Right lobe of liver (tissue), 6 donors: ENCODE measurements at regions not wholly inside any gene's neighbourhood (a gene's known extent, or its start where the extent isn't known, plus 50 kb on each side); places are given as distances from the start of the nearest gene placed in this dataset.

ENCODE experiments used
- ATAC-seq, 4 donors: fragments of 200-7000 bp; cut with Tn5 transposase; one replicate each; pipeline ENCODE4 v1.9.1; 2020; ENCODE audit warnings: mild to moderate bottlenecking in 4 of 4, moderate library complexity in 4 of 4
- DNase-seq, 3 donors: peaks; one replicate each; pipeline ENCODE4 v3.0.0-alpha.2; 2020
- H3K27ac ChIP-seq, 3 donors: fragments of 200-600 bp; one replicate each; pipeline ENCODE4 v1.8.0; 2022
- H3K27me3 ChIP-seq, 2 donors: fragments of 200-600 bp; one replicate each; pipeline ENCODE4 v1.8.0; 2022
- H3K36me3 ChIP-seq, 4 donors: fragments of 200-600 bp; sonication (generic) in 1 of 4; one replicate each; pipeline versions ENCODE4 v1.5.1 to v1.8.0; 2017 to 2022; ENCODE audit warnings: control low read depth in 1 of 4
- H3K4me1 ChIP-seq, 4 donors: fragments of 200-600 bp; sonication (generic) in 1 of 4; one replicate each; pipeline versions ENCODE4 v1.5.1 to v1.8.0; 2017 to 2022; ENCODE audit warnings: control low read depth in 1 of 4
- H3K4me3 ChIP-seq, 3 donors: fragments of 200-600 bp; one replicate each; pipeline ENCODE4 v1.8.0; 2022
- H3K9me3 ChIP-seq, 4 donors: fragments of 200-600 bp; sonication (generic) in 1 of 4; one replicate each; pipeline versions ENCODE4 v1.5.1 to v1.8.0; 2017 to 2022; ENCODE audit warnings: control low read depth in 1 of 4
- POLR2A ChIP-seq: fragments of 450-650 bp; IDR thresholded peaks from one replicate; pipeline ENCODE4 v1.6.1; 2017; ENCODE audit warnings: antibody characterized with exemption, mild to moderate bottlenecking
- WGBS: methylation state at CpG from one replicate; pipeline ENCODE4 v1.1.6; 2018; ENCODE audit warnings: low coverage, low lambda C conversion rate; ENCODE audit not compliant: insufficient coverage; ENCODE audit errors: missing lambda C conversion rate; 5-methylcytosine and 5-hydroxymethylcytosine counted together
- intact Hi-C, 2 donors: fragments of 100-400 bp; cut with DNase I; formaldehyde crosslinking; loops; one replicate each; pipeline versions ENCODE4 v1.11.2 to v1.14.1; 2022
- TF ChIP-seq, protein P1 (sequence below), 4 donors: fragments of 200-600 bp in 3 of 4; fragments of 450-650 bp in 1 of 4; IDR thresholded peaks; one replicate each; pipeline versions ENCODE4 v1.5.1 to v1.8.0; 2016 to 2022; ENCODE audit warnings: antibody characterized with exemption in 4 of 4, mild to moderate bottlenecking in 2 of 4
- donor health status: DM: no; HTN: yes; CAD: no.
- donor health status: DM: no; HTN: no; CAD: no.
- donor health status: DM: no; HTN: no; CAD: no.
- donor health status: DM: no; HTN: yes; CAD: no.
- donor health status: DM: no; HTN: yes; CAD: no.

DNA sequence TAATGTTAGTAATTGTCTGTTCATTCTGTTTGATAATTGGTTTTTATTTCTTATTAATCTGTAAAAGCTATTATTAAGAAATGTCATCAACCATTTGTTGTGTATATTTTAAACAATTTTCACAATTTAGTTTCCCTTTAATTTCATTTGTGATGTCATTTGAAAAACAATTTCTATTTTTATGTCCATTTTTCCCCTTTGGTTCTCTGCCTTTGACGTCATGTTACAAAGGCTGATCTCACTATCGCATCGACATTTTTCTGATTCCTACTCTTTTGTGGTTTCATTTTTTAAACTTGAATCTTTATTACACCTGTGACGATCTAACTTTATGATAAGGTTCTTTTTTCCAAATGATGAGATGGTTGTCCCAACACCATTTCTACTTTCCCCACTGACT lies 191.0 kb upstream of the ZNF507 start:
- intact Hi-C loops: no loop called here
- no peak overlapping the region for H3K4me3 ChIP-seq
- no peak for ATAC-seq
- no peaks in the 10 kb centered on the region for H3K27me3 ChIP-seq
- TF ChIP-seq, protein P1, sequence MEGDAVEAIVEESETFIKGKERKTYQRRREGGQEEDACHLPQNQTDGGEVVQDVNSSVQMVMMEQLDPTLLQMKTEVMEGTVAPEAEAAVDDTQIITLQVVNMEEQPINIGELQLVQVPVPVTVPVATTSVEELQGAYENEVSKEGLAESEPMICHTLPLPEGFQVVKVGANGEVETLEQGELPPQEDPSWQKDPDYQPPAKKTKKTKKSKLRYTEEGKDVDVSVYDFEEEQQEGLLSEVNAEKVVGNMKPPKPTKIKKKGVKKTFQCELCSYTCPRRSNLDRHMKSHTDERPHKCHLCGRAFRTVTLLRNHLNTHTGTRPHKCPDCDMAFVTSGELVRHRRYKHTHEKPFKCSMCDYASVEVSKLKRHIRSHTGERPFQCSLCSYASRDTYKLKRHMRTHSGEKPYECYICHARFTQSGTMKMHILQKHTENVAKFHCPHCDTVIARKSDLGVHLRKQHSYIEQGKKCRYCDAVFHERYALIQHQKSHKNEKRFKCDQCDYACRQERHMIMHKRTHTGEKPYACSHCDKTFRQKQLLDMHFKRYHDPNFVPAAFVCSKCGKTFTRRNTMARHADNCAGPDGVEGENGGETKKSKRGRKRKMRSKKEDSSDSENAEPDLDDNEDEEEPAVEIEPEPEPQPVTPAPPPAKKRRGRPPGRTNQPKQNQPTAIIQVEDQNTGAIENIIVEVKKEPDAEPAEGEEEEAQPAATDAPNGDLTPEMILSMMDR (IDR thresholded peaks at IDR 0.05): no peak
- no peak for TF ChIP-seq POLR2A
- H3K4me1 ChIP-seq: no peaks in the 10 kb centered on the region
- H3K27ac ChIP-seq: no peak overlapping the region
- H3K36me3 ChIP-seq: no peaks in the 10 kb centered on the region
- WGBS: 68% methylated on average over 4 of the region's 4 CpGs
- DNase-seq: no peak
- peaks cover 0 to 3% (median 0%) of the 10 kb centered on the region in 4 donors for H3K9me3 ChIP-seq

DNA sequence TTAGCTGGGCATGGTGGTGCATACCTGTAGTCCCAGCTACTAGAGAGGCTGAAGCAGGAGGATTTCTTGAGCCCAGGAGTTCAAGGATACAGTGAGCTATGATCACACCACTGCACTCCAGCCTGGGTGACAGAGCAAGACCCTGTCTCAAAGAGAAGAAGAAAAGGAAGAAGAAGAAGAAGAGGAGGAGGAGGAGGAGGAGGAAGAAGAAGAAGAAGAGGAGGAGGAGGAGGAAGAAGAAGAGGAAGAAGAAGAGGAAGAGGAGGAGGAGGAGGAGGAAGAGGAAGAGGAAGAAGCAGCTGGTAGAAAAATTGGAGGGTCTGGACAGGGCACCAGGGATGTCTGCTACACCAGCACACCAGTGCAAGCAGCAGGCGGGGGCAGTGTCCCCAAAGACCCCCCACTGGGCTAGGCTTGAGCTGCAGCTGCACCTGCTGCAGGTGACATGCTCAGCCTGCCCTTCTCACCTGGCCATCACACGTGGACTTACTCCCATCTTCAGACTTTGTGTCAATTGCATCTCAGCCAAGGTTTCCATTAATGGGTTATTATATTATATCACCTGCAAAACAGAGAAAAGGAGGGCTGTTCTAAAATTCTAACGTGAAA lies 180.9 kb upstream of the ZNF507 start:
- WGBS: 46% methylated on average over 2 of the region's 3 CpGs
- no peaks in the 10 kb centered on the region for H3K9me3 ChIP-seq
- H3K36me3 ChIP-seq: no peaks in the 10 kb centered on the region
- H3K4me3 ChIP-seq: no peak overlapping the region
- no peak for DNase-seq
- no peaks in the 10 kb centered on the region for H3K27me3 ChIP-seq
- no peak overlapping the region for H3K27ac ChIP-seq
- TF ChIP-seq, protein P1 (IDR thresholded peaks at IDR 0.05): no peak
- no peaks in the 10 kb centered on the region for H3K4me1 ChIP-seq
- ATAC-seq: no peak
- intact Hi-C loops: no loop called here

DNA sequence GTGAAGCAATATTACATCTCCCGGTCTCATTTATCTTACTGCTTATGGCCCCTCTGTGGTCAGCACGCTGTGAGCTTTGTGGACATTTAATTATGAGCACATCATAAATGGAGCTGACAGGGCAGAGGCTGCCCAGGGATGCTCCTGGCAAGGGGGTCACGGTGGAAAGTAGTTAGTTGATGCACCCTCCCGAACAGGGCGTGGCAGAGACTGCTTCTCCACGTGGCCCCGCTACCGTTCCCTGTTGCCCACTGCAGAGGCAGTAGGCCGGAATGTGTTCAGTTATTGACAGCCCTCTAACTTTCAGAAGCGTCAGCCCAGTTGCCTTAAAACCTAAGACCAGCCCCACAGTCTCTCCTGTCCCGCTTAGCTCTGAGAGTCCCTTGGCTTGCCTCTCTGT lies 180.3 kb upstream of the ZNF507 start:
- no peak overlapping the region for H3K27ac ChIP-seq
- WGBS: 60% methylated on average over 4 of the region's 11 CpGs
- H3K4me3 ChIP-seq: no peak overlapping the region
- TF ChIP-seq, protein P1 (IDR thresholded peaks at IDR 0.05): no peak
- no peak for TF ChIP-seq POLR2A
- DNase-seq (no peak), ATAC-seq (no peak)
- no peaks in the 10 kb centered on the region for H3K36me3 ChIP-seq
- intact Hi-C loops: no loop called here
- H3K9me3 ChIP-seq: no peaks in the 10 kb centered on the region
- H3K4me1 ChIP-seq: no peaks in the 10 kb centered on the region
- H3K27me3 ChIP-seq: no peaks in the 10 kb centered on the region

DNA sequence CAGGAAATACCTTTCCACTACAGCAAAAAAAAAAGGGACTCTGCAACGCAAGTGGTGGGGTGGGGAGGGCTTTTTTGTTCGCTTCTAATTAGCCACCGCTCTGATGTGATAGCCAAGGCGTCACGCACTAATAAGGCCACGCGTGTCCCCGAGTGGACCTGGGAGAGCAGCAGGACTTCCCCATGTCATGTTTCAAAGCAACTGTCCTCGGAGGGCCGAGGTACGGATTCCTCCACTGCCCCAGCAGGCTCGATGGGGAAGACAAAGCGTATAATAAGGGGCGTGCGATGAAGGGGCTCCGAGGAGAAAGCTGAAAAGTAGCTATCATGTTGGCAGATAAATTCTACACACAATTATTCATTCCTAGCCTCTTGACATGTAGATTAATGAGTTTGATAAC lies 179.7 kb upstream of the ZNF507 start:
- WGBS: 70% methylated on average over 15 of the region's 16 CpGs
- Histone ChIP-seq H3K36me3 (no peaks in the 10 kb centered on the region), H3K27me3 (no peaks in the 10 kb centered on the region), H3K9me3 (no peaks in the 10 kb centered on the region), H3K4me3 (no peak overlapping the region), H3K4me1 (no peaks in the 10 kb centered on the region), H3K27ac (no peak overlapping the region)
- DNase-seq (no peak), ATAC-seq (no peak)
- intact Hi-C loops: no loop called here
- no peak for TF ChIP-seq POLR2A
- TF ChIP-seq, protein P1 (IDR thresholded peaks at IDR 0.05): no peak

DNA sequence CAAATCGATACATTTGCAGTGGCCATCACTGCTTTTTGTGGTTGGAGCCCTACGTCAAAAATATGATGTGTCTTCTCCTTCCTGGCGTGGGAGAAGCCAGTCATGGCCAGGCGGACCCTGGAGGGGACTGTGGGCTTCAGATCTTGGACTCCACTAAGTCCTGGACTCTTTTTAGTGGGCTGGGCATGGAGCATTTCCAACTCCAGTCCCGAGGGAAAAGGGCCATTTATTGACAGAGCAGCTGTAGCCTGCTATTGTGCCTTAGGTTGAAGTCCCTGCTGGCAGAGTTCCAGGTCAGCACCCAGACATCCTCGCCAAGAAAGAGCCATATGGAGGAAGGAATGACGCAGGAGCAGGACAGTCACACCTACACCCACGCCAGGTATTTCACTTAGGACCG lies 179.2 kb upstream of the ZNF507 start:
- WGBS: 46% methylated on average over 9 of the region's 9 CpGs
- no peaks in the 10 kb centered on the region for H3K27me3 ChIP-seq
- no peak for TF ChIP-seq POLR2A
- TF ChIP-seq, protein P1 (IDR thresholded peaks at IDR 0.05): no peak
- no peak overlapping the region for H3K27ac ChIP-seq
- DNase-seq (no peak), ATAC-seq (no peak)
- H3K4me3 ChIP-seq: no peak overlapping the region
- intact Hi-C loops: no loop called here
- H3K9me3 ChIP-seq: no peaks in the 10 kb centered on the region
- no peaks in the 10 kb centered on the region for H3K4me1 ChIP-seq
- H3K36me3 ChIP-seq: no peaks in the 10 kb centered on the region
